Osteoblast (primary cell): ENCODE measurements at regions not wholly inside any gene's neighbourhood (a gene's known extent, or its start where the extent isn't known, plus 50 kb on each side); places are given as distances from the start of the nearest gene placed in this dataset.

Source experiments
- DNase-seq: peaks from one replicate; pipeline ENCODE4 v3.0.0; 2011; ENCODE audit warnings: low spot score, mixed read lengths; ENCODE audit not compliant: insufficient read length; ENCODE audit errors: missing footprints
- H2AFZ ChIP-seq: 2 replicates; pipeline ENCODE4 v1.6.0; 2011; ENCODE audit warnings: mild to moderate bottlenecking, low read length
- H3K27ac ChIP-seq: 2 replicates; pipeline ENCODE4 v1.5.1; 2011; ENCODE audit warnings: mild to moderate bottlenecking, low read depth, low read length, moderate library complexity
- H3K27me3 ChIP-seq: 2 replicates; pipeline ENCODE4 v1.6.0; 2012; ENCODE audit warnings: mild to moderate bottlenecking, control low read depth, inconsistent platforms, low read length, moderate library complexity; ENCODE audit not compliant: insufficient read depth
- H3K36me3 ChIP-seq: 2 replicates; pipeline ENCODE4 v1.5.1; 2011; ENCODE audit warnings: mild to moderate bottlenecking, low read length, control low read depth, moderate library complexity; ENCODE audit not compliant: insufficient read depth
- H3K4me1 ChIP-seq: 2 replicates; pipeline ENCODE4 v1.5.1; 2011; ENCODE audit warnings: mild to moderate bottlenecking, low read length, control low read depth, moderate library complexity; ENCODE audit not compliant: insufficient read depth
- H3K4me2 ChIP-seq: 2 replicates; pipeline ENCODE4 v1.6.0; 2011; ENCODE audit warnings: mild to moderate bottlenecking, low read length; ENCODE audit not compliant: insufficient read depth
- H3K4me3 ChIP-seq: fragments of 200-600 bp; sonication (generic); 3 replicates; pipeline ENCODE4 v1.5.1; 2012; ENCODE audit warnings: mild to moderate bottlenecking, low read length, inconsistent platforms; ENCODE audit not compliant: insufficient read depth
- H3K79me2 ChIP-seq: 2 replicates; pipeline ENCODE4 v1.6.0; 2012; ENCODE audit warnings: mild to moderate bottlenecking, low read length, control low read depth, inconsistent platforms; ENCODE audit not compliant: insufficient read depth
- H3K9me3 ChIP-seq: 2 replicates; pipeline ENCODE4 v1.5.1; 2011; ENCODE audit warnings: low read depth, low read length, control low read depth
- H4K20me1 ChIP-seq: 2 replicates; pipeline ENCODE4 v1.6.0; 2012; ENCODE audit warnings: mild to moderate bottlenecking, low read length, control low read depth; ENCODE audit not compliant: insufficient read depth
- TF ChIP-seq, protein P1 (sequence below): IDR thresholded peaks from 2 replicates; pipeline ENCODE4 v1.5.1; 2011; ENCODE audit warnings: mild to moderate bottlenecking, low read depth, low read length, moderate library complexity; ENCODE audit errors: extremely low read depth

DNA sequence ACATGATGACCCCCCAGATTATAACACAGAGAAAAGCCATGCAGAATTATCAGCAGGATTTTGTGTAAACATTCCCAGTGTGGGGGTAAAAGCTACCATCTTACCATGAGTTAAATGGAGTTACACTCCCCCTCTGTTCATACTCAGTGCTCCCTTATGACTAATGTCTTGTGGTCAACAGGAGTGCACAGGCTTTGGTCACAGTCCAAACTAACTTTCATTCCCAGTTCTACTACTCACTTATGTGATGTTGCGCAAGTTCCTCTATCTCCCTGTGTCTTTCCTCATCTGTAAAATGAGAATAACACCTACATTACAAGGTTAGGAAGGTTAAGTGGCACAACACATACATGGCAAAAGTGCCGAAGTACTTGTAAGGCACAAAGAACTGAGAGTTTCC is 277.9 kb downstream of the RBM26 start:
- TF ChIP-seq, protein P1, sequence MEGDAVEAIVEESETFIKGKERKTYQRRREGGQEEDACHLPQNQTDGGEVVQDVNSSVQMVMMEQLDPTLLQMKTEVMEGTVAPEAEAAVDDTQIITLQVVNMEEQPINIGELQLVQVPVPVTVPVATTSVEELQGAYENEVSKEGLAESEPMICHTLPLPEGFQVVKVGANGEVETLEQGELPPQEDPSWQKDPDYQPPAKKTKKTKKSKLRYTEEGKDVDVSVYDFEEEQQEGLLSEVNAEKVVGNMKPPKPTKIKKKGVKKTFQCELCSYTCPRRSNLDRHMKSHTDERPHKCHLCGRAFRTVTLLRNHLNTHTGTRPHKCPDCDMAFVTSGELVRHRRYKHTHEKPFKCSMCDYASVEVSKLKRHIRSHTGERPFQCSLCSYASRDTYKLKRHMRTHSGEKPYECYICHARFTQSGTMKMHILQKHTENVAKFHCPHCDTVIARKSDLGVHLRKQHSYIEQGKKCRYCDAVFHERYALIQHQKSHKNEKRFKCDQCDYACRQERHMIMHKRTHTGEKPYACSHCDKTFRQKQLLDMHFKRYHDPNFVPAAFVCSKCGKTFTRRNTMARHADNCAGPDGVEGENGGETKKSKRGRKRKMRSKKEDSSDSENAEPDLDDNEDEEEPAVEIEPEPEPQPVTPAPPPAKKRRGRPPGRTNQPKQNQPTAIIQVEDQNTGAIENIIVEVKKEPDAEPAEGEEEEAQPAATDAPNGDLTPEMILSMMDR = no peak
- Histone ChIP-seq H3K4me3 (no peak overlapping the region), H3K36me3 (no peaks in the 10 kb centered on the region), H3K4me1 (no peaks in the 10 kb centered on the region), H3K79me2 (no peaks in the 10 kb centered on the region), H2AFZ (no peak overlapping the region), H4K20me1 (no peaks in the 10 kb centered on the region), H3K27me3 (no peaks in the 10 kb centered on the region), H3K27ac (no peak overlapping the region), H3K9me3 (no peaks in the 10 kb centered on the region), H3K4me2 (no peak overlapping the region)
- no peak for DNase-seq

DNA sequence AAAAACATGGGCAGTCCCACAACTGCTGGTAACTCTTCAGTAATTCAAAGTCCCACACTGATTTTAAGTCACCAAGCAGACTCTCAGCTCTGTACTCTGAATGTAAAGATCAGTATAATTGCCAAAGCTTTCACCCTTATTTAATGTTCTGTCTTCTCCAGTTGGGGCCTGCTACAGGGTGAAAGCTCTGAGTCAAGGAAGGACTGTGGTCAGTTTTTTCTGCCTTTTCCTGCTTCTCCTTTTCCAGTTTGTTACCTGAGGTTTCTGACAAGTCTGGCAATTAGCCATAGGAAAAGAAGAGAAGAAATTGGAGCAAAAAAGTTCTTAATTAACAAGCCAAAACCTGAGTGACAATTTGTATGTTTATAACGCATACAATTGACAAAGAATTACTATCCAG is 279.3 kb downstream of the RBM26 start:
- no peaks in the 10 kb centered on the region for H3K9me3 ChIP-seq
- H3K27me3 ChIP-seq = no peaks in the 10 kb centered on the region
- H3K27ac ChIP-seq = no peak overlapping the region
- H3K4me2 ChIP-seq = no peak overlapping the region
- H3K36me3 ChIP-seq = no peaks in the 10 kb centered on the region
- no peak for DNase-seq
- TF ChIP-seq, protein P1 = no peak
- H3K4me1 ChIP-seq = no peaks in the 10 kb centered on the region
- no peak overlapping the region for H3K4me3 ChIP-seq
- no peaks in the 10 kb centered on the region for H3K79me2 ChIP-seq
- H4K20me1 ChIP-seq = no peaks in the 10 kb centered on the region
- no peak overlapping the region for H2AFZ ChIP-seq

DNA sequence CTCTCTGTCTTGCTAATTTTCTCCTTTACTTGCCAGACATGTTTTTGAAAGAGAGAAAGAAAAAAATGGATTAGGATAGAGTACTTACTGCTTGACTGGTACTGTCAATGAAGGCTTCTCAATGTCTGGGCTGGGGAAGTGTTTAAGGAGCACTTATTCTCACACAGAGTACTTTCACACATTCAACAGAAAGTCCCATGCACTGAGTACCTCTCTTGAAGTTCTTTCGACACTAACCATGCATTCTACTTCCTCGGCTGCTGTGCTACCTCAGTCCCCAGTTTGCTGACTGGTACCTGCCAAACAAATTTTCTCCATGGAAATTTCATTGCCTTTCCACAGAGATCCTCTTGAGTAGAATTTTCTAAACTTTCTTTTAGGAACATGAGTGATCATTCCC is 281.9 kb downstream of the RBM26 start:
- Histone ChIP-seq H3K4me1 (no peaks in the 10 kb centered on the region), H3K79me2 (no peaks in the 10 kb centered on the region), H3K4me3 (no peak overlapping the region), H3K27me3 (no peaks in the 10 kb centered on the region), H3K9me3 (no peaks in the 10 kb centered on the region), H3K4me2 (no peak overlapping the region), H2AFZ (no peak overlapping the region), H3K27ac (no peak overlapping the region), H4K20me1 (no peaks in the 10 kb centered on the region), H3K36me3 (no peaks in the 10 kb centered on the region)
- no peak for DNase-seq
- TF ChIP-seq, protein P1 = no peak

DNA sequence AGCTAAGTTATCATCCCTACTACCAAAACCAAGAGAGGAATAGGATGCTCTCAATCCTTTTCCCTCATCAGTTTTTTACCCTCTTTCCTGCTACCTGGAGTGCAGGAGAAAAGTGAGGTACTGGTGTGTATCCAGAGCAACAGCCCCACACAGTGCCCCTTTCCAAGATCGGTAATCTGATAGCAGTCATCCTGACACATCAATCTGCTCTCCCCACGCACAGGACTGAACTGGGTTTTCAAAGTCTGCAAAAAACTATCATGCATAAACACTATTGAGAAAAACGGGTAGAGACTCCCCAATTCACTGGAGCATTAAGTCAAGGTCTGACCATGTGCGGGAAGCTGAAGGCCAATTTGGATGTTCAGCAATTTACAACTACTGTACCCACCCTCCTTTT is 284.8 kb downstream of the RBM26 start:
- H3K4me3 ChIP-seq = no peak overlapping the region
- H3K27ac ChIP-seq = no peak overlapping the region
- no peak for DNase-seq
- H2AFZ ChIP-seq = no peak overlapping the region
- H4K20me1 ChIP-seq = no peaks in the 10 kb centered on the region
- H3K27me3 ChIP-seq = no peaks in the 10 kb centered on the region
- H3K4me1 ChIP-seq = no peaks in the 10 kb centered on the region
- H3K36me3 ChIP-seq = no peaks in the 10 kb centered on the region
- H3K79me2 ChIP-seq = no peaks in the 10 kb centered on the region
- H3K9me3 ChIP-seq = no peaks in the 10 kb centered on the region
- TF ChIP-seq, protein P1 = no peak
- no peak overlapping the region for H3K4me2 ChIP-seq
